Prostate gland (tissue), 2 donors: ENCODE measurements at regions not wholly inside any gene's neighbourhood (a gene's known extent, or its start where the extent isn't known, plus 50 kb on each side); places are given as distances from the start of the nearest gene placed in this dataset.

Experiments
- POLR2AphosphoS5 ChIP-seq: sonication (generic); formaldehyde crosslinking; IDR thresholded peaks from one replicate; pipeline ENCODE4 v1.6.1; 2017; ENCODE audit warnings: antibody characterized with exemption
- TF ChIP-seq, protein P1 (sequence below), 4 experiments: fragments of 200-600 bp in 2 of 4; fragments of 450-650 bp in 2 of 4; sonication (generic) in 2 of 4; IDR thresholded peaks; 1 replicate in 3 of 4; 2 replicates in 1 of 4; pipeline ENCODE4 v1.5.1; 2016 to 2019; ENCODE audit warnings: antibody characterized with exemption in 4 of 4, mild to moderate bottlenecking in 2 of 4, moderate library complexity in 2 of 4

DNA sequence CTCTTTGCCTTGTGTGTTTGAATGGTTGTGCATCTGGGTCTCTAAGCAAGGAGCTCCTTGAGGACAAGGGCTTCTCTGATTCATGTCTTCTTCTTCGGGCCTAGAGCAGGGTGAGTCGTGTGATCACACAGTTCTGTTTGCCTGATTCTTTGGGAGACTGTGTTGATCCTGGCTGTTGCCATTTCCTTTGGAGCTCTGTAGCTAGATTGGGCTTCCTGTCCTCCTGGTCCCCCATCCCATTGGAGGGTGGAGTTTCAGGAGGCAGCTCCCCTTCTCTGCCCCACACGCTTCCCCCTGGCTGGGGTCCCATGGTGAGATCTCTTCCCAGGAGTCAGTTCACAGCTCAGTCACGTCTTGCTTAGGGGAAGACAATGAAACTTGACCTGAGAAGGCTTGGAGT lies 92.8 kb downstream of the TRIB2 start:
- TF ChIP-seq POLR2AphosphoS5 = no peak
- TF ChIP-seq, protein P1, sequence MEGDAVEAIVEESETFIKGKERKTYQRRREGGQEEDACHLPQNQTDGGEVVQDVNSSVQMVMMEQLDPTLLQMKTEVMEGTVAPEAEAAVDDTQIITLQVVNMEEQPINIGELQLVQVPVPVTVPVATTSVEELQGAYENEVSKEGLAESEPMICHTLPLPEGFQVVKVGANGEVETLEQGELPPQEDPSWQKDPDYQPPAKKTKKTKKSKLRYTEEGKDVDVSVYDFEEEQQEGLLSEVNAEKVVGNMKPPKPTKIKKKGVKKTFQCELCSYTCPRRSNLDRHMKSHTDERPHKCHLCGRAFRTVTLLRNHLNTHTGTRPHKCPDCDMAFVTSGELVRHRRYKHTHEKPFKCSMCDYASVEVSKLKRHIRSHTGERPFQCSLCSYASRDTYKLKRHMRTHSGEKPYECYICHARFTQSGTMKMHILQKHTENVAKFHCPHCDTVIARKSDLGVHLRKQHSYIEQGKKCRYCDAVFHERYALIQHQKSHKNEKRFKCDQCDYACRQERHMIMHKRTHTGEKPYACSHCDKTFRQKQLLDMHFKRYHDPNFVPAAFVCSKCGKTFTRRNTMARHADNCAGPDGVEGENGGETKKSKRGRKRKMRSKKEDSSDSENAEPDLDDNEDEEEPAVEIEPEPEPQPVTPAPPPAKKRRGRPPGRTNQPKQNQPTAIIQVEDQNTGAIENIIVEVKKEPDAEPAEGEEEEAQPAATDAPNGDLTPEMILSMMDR (IDR thresholded peaks at IDR 0.05) = no peak
